ENCODE measurements at regions not wholly inside any gene's neighbourhood (a gene's known extent, or its start where the extent isn't known, plus 50 kb on each side); places are given as distances from the start of the nearest gene placed in this dataset.

DNA sequence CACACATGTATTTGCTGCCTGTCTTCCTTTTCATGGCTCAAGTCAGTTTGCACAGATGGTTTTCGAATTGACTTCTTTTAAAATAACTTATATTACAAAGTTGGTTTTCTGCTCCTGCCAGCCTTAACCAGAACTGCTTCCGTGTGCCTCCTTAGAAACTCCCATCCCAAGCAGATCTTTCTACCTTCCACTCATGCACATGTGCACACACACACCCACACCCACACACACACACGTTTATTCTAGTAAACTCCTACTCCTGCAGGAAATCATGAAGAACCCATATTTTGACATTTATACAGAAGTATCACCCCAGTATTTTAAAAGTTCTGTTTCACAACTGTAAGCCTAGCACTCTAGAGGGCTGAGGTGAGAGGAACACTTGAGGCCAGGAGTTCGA, 329.5 kb upstream of the SOX9 start:
- TF ChIP-seq CEBPB (IDR thresholded peaks at IDR 0.05) (no peak), REST (IDR thresholded peaks at IDR 0.05; ENCODE audit: low read depth) (no peak), EP300 (IDR thresholded peaks at IDR 0.05; ENCODE audit: borderline replicate concordance) (no peak), EGR1 (IDR thresholded peaks at IDR 0.05) (no peak), TAF1 (IDR thresholded peaks at IDR 0.05; ENCODE audit: low read depth) (no peak), CREB1 (IDR thresholded peaks at IDR 0.05; ENCODE audit: low read depth) (no peak), ZBTB7A (IDR thresholded peaks at IDR 0.05; ENCODE audit: low read depth) (no peak), FOXM1 (IDR thresholded peaks at IDR 0.05; ENCODE audit: borderline replicate concordance, low read depth) (no peak), NFIC (IDR thresholded peaks at IDR 0.05) (no peak), YY1 (IDR thresholded peaks at IDR 0.05; ENCODE audit: low read depth) (no peak), RAD21 (IDR thresholded peaks at IDR 0.05; ENCODE audit: low read depth) (no peak), TCF12 (IDR thresholded peaks at IDR 0.05; ENCODE audit: low read depth) (no peak)
- TF ChIP-seq, protein P1, sequence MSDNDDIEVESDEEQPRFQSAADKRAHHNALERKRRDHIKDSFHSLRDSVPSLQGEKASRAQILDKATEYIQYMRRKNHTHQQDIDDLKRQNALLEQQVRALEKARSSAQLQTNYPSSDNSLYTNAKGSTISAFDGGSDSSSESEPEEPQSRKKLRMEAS (IDR thresholded peaks at IDR 0.05) = no peak
